Chondrocyte (in vitro differentiated cells): ENCODE measurements at regions not wholly inside any gene's neighbourhood (a gene's known extent, or its start where the extent isn't known, plus 50 kb on each side); places are given as distances from the start of the nearest gene placed in this dataset.

Experiments used
- DNase-seq: peaks from one replicate; pipeline ENCODE4 v3.0.0; 2021; ENCODE audit warnings: mixed read lengths, low spot score
- H3K27ac Mint-ChIP-seq: one replicate; pipeline ENCODE4 v1.8.0; 2021; ENCODE audit warnings: mild to moderate bottlenecking, moderate library complexity, mixed read lengths; ENCODE audit not compliant: unreplicated experiment
- H3K27me3 Mint-ChIP-seq: 2 replicates; pipeline ENCODE4 v1.8.0; 2021; ENCODE audit warnings: low read depth, mixed read lengths
- H3K36me3 Mint-ChIP-seq: 2 replicates; pipeline ENCODE4 v1.8.0; 2021; ENCODE audit warnings: low read depth, mixed read lengths
- H3K4me1 Mint-ChIP-seq: 2 replicates; pipeline ENCODE4 v1.8.0; 2021; ENCODE audit warnings: low read depth, mild to moderate bottlenecking, mixed read lengths
- H3K4me3 Mint-ChIP-seq: one replicate; pipeline ENCODE4 v1.8.0; 2021; ENCODE audit warnings: mild to moderate bottlenecking, moderate library complexity, mixed read lengths; ENCODE audit not compliant: unreplicated experiment
- H3K9me3 Mint-ChIP-seq: 2 replicates; pipeline ENCODE4 v1.8.0; 2021; ENCODE audit warnings: low read depth, mixed read lengths
- CTCF ChIP-seq: fragments of 200-600 bp; sonication (generic); IDR thresholded peaks from 2 replicates; pipeline ENCODE4 v1.5.0; 2021; ENCODE audit warnings: antibody characterized with exemption, mild to moderate bottlenecking, moderate library complexity

GRCh38 chr1:178020968-178021640 is 51.2 kb upstream of the SEC16B start:
- peaks cover 20% of the 10 kb centered on the region for H3K4me1 Mint-ChIP-seq
- H3K27ac Mint-ChIP-seq: no peak overlapping the region
- H3K27me3 Mint-ChIP-seq: no peaks in the 10 kb centered on the region
- H3K4me3 Mint-ChIP-seq: no peak overlapping the region
- H3K9me3 Mint-ChIP-seq: peaks cover 9% of the 10 kb centered on the region
- DNase-seq: no peak
- TF ChIP-seq CTCF: no peak
- H3K36me3 Mint-ChIP-seq: peaks cover 8% of the 10 kb centered on the region

GRCh38 chr1:178021950-178022349 is 52.1 kb upstream of the SEC16B start:
- Mint-ChIP-seq H3K27ac (no peak overlapping the region), H3K4me3 (no peak overlapping the region), H3K27me3 (no peaks in the 10 kb centered on the region), H3K36me3 (peaks cover 8% of the 10 kb centered on the region), H3K4me1 (peaks cover 22% of the 10 kb centered on the region), H3K9me3 (peaks cover 9% of the 10 kb centered on the region)
- no peak for TF ChIP-seq CTCF
- no peak for DNase-seq

GRCh38 chr1:178023181-178023618 is 53.3 kb upstream of the SEC16B start:
- peaks cover 22% of the 10 kb centered on the region for H3K4me1 Mint-ChIP-seq
- H3K9me3 Mint-ChIP-seq: no peaks in the 10 kb centered on the region
- H3K27me3 Mint-ChIP-seq: no peaks in the 10 kb centered on the region
- no peak for TF ChIP-seq CTCF
- H3K27ac Mint-ChIP-seq: no peak overlapping the region
- H3K4me3 Mint-ChIP-seq: no peak overlapping the region
- peaks cover 2% of the 10 kb centered on the region for H3K36me3 Mint-ChIP-seq
- DNase-seq: no peak

GRCh38 chr1:178024504-178024903 is 54.6 kb upstream of the SEC16B start:
- TF ChIP-seq CTCF: no peak
- Mint-ChIP-seq H3K4me1 (peaks cover 27% of the 10 kb centered on the region), H3K27me3 (no peaks in the 10 kb centered on the region), H3K9me3 (no peaks in the 10 kb centered on the region), H3K27ac (no peak overlapping the region), H3K4me3 (no peak overlapping the region), H3K36me3 (peaks cover 2% of the 10 kb centered on the region)
- DNase-seq: no peak

GRCh38 chr1:178025613-178026356 is 55.9 kb upstream of the SEC16B start:
- Mint-ChIP-seq H3K27me3 (no peaks in the 10 kb centered on the region), H3K9me3 (no peaks in the 10 kb centered on the region), H3K27ac (peak overlapping the region; percentile 30), H3K4me3 (no peak overlapping the region), H3K4me1 (peaks cover 27% of the 10 kb centered on the region), H3K36me3 (peaks cover under 1% of the 10 kb centered on the region)
- no peak for DNase-seq
- TF ChIP-seq CTCF: no peak
